Muscle layer of duodenum (tissue), 2 donors: ENCODE measurements at regions not wholly inside any gene's neighbourhood (a gene's known extent, or its start where the extent isn't known, plus 50 kb on each side); places are given as distances from the start of the nearest gene placed in this dataset.

Experiments used
- H3K27ac ChIP-seq: one replicate; pipeline ENCODE4 v1.7.0; 2013; ENCODE audit warnings: mild to moderate bottlenecking, low read length
- H3K27me3 ChIP-seq: one replicate; pipeline ENCODE4 v1.7.0; 2013; ENCODE audit warnings: low read depth, mild to moderate bottlenecking, control low read depth, low read length
- H3K36me3 ChIP-seq, 2 donors: one replicate each; pipeline ENCODE4 v1.7.0; 2013; ENCODE audit warnings: low read length in 2 of 2, control low read depth in 1 of 2, mild to moderate bottlenecking in 1 of 2; ENCODE audit not compliant: insufficient read depth in 2 of 2, control insufficient read depth in 1 of 2
- H3K4me1 ChIP-seq, 2 donors: one replicate each; pipeline ENCODE4 v1.7.0; 2013; ENCODE audit warnings: low read length in 2 of 2, mild to moderate bottlenecking in 2 of 2, control low read depth in 1 of 2, moderate library complexity in 1 of 2; ENCODE audit not compliant: insufficient read depth in 2 of 2, control insufficient read depth in 1 of 2
- H3K4me3 ChIP-seq, 2 donors: one replicate each; pipeline ENCODE4 v1.7.0; 2013; ENCODE audit warnings: low read length in 2 of 2, low read depth in 1 of 2, mild to moderate bottlenecking in 1 of 2
- H3K9me3 ChIP-seq, 2 donors: one replicate each; pipeline ENCODE4 v1.7.0; 2013; ENCODE audit warnings: low read length in 2 of 2, control low read depth in 1 of 2, mild to moderate bottlenecking in 1 of 2; ENCODE audit not compliant: control insufficient read depth in 1 of 2
- donor health status: healthy.

GRCh38 chr1:209483691-209484090 lies 99.8 kb upstream of the CAMK1G start:
- H3K27me3 ChIP-seq = no peaks in the 10 kb centered on the region
- no peaks in the 10 kb centered on the region for H3K36me3 ChIP-seq
- H3K4me3 ChIP-seq = no peak overlapping the region
- no peaks in the 10 kb centered on the region for H3K4me1 ChIP-seq
- H3K9me3 ChIP-seq = no peaks in the 10 kb centered on the region
- H3K27ac ChIP-seq = no peak overlapping the region

DNA sequence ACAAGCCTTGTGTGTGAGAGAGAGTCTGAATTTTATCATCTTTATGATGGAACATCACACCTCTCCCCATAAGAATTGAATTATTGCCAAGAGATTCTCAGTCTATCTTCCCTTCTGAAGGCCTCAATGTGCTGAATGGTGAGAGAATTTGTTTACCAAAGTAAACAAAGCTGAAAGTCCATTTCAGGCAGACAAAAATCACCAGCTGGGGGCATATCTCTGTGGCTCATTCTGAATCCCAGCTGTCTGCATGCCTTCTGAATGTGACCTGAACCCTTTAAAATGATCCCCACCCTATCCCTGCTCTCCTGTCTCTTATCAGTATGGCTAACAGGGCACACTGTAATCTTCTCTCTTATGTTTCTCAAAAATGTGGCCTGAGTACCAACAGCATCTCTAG lies 99.1 kb upstream of the CAMK1G start:
- Histone ChIP-seq H3K27ac (no peak overlapping the region), H3K9me3 (no peaks in the 10 kb centered on the region), H3K4me1 (no peaks in the 10 kb centered on the region), H3K36me3 (no peaks in the 10 kb centered on the region), H3K27me3 (no peaks in the 10 kb centered on the region), H3K4me3 (no peak overlapping the region)

GRCh38 chr1:209485167-209485566 lies 98.3 kb upstream of the CAMK1G start:
- Histone ChIP-seq H3K36me3 (no peaks in the 10 kb centered on the region), H3K27ac (no peak overlapping the region), H3K9me3 (no peaks in the 10 kb centered on the region), H3K4me1 (no peaks in the 10 kb centered on the region), H3K4me3 (no peak overlapping the region), H3K27me3 (no peaks in the 10 kb centered on the region)

GRCh38 chr1:209485751-209486150 lies 97.8 kb upstream of the CAMK1G start:
- no peaks in the 10 kb centered on the region for H3K9me3 ChIP-seq
- H3K27ac ChIP-seq = no peak overlapping the region
- H3K4me1 ChIP-seq = no peaks in the 10 kb centered on the region
- no peak overlapping the region for H3K4me3 ChIP-seq
- H3K36me3 ChIP-seq = no peaks in the 10 kb centered on the region
- no peaks in the 10 kb centered on the region for H3K27me3 ChIP-seq

DNA sequence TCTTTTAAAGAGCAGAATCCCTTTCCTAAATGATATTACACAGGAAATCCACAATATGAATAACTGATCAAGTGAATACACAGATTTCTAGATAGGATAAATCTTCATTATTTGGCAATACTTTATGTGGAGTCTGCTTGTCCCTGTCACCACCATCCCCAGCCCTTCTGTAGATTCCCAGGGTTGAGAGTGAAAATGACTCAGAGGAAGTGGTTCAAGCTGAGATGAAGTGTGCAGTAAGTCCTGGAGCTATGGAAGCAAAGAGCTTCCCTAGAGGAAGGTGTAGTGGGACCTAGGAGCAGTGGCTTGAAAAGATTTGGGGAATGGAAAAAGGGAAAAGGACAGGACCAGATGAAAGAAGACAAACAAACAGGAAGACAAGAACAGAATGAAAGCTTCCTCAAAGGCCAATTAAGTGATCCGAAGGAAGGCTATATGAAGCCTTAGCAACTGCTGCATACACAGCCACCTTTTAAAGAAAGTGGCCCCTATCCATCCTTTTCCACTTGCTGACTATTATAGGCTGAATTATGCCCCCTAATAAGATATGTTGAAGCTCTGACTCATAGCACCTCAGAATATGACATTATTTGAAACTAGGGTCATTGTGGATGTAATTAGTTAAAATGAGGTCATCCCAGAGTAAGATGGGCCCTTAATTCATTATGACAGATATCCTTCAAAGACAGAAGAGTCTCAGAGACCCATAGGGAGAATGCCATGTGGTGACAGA lies 96.5 kb upstream of the CAMK1G start:
- no peaks in the 10 kb centered on the region for H3K27me3 ChIP-seq
- H3K4me3 ChIP-seq = no peak overlapping the region
- H3K36me3 ChIP-seq = no peaks in the 10 kb centered on the region
- H3K9me3 ChIP-seq = no peaks in the 10 kb centered on the region
- no peaks in the 10 kb centered on the region for H3K4me1 ChIP-seq
- no peak overlapping the region for H3K27ac ChIP-seq

DNA sequence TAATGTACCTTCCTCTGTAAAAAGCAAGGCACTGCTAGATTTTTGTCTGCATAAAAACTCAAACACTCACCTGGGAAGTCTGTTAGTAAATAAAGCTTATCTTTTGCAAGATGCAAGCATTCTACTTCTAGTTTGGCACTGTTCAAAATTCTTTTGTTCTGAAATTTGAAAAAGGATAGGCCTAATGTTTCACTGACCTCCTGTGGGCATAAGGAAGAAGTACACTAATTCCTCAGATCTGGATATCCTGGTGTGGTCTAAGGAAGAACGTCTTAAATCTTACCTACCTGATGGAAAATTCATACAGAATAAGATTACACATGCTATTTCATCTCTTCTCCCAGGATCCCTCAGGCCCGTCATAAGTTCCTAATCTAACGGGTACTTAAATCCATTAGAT lies 93.5 kb upstream of the CAMK1G start:
- H3K27me3 ChIP-seq = no peaks in the 10 kb centered on the region
- no peaks in the 10 kb centered on the region for H3K9me3 ChIP-seq
- no peaks in the 10 kb centered on the region for H3K36me3 ChIP-seq
- H3K4me3 ChIP-seq = no peak overlapping the region
- no peaks in the 10 kb centered on the region for H3K4me1 ChIP-seq
- H3K27ac ChIP-seq = no peak overlapping the region

DNA sequence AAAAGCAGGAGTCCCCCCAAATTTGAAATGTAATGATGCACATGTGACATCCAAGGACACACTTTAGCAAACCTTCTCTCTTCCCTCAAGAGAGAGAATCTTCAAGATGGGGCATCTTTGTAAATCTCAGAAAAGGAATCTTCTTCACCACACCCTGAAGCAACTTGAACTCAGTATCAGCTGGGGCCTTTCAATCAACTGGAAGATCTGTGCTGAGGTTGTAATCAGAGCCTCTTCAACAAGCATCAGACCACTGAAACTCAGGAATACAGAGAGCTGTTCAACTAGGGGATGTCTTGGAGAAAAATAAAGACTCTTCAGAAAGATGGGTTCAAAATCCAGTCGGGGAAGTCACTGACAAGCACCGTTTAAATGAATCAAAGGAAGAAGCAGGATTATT lies 92.5 kb upstream of the CAMK1G start:
- Histone ChIP-seq H3K4me1 (no peaks in the 10 kb centered on the region), H3K27ac (no peak overlapping the region), H3K9me3 (peaks cover 0 to 4% of the 10 kb centered on the region in 2 donors), H3K27me3 (no peaks in the 10 kb centered on the region), H3K36me3 (no peaks in the 10 kb centered on the region), H3K4me3 (no peak overlapping the region)

DNA sequence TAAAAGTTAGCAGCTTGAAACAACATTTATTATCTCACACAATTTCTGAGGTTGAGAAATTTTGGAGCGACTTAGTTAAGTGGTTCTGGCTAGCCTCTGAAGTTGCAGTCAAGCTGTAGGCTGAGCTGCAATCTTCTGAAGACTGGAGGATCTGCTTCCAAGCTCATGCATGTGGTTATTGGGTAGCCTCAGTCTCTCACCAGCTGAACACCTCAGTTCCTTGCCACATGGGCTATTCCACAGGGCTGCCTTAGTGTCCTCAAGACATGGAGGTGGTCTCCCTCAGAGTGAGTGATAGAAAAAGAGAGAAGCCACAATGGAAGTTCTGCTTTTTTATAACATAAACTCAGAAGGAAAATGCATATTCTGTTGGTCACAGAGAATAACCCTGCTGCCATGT lies 92.0 kb upstream of the CAMK1G start:
- H3K9me3 ChIP-seq = peaks cover 0 to 7% of the 10 kb centered on the region in 2 donors
- no peak overlapping the region for H3K4me3 ChIP-seq
- H3K27ac ChIP-seq = no peak overlapping the region
- H3K4me1 ChIP-seq = no peaks in the 10 kb centered on the region
- H3K27me3 ChIP-seq = no peaks in the 10 kb centered on the region
- H3K36me3 ChIP-seq = no peaks in the 10 kb centered on the region

DNA sequence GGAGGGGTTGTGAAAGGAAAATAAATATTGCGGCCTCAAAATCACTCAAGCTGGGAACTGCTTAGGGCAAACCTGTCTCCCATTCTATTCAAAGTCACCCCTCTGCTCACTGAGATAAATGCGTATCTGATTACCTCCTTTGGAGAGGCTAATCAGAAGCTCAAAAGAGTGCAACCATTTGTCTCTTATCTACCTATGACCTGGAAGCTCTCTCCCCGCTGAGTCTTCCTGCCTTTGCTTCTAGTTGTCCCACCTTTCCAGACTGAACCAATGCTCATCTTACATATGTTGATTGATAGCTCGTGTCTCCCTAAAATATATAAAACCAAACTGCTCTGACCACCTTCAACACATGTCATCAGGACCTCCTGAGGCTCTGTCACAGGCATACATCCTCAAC lies 91.6 kb upstream of the CAMK1G start:
- H3K9me3 ChIP-seq = peaks cover 0 to 7% of the 10 kb centered on the region in 2 donors
- no peak overlapping the region for H3K4me3 ChIP-seq
- no peaks in the 10 kb centered on the region for H3K27me3 ChIP-seq
- no peaks in the 10 kb centered on the region for H3K36me3 ChIP-seq
- H3K4me1 ChIP-seq = no peaks in the 10 kb centered on the region
- no peak overlapping the region for H3K27ac ChIP-seq

DNA sequence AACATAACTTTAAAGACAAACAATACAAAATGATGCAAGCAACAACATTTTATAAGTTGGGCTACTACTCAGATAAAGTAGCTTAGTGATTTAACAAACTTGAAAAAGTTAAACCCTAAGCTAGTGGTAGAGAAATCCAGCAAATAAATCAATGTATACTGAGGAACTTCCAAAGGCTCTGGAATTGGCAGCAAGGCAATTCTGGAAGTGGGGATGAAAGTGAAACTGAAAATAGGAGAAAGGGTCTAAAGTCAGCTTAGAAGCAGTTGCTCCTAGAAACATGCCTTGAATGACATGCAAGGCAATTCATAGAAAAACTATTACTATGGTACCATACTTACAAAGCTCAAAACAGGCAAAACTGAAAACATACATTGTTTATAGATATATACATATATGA lies 90.0 kb upstream of the CAMK1G start:
- Histone ChIP-seq H3K36me3 (no peaks in the 10 kb centered on the region), H3K27me3 (no peaks in the 10 kb centered on the region), H3K9me3 (peaks cover 0 to 7% of the 10 kb centered on the region in 2 donors), H3K27ac (no peak overlapping the region), H3K4me3 (no peak overlapping the region), H3K4me1 (no peaks in the 10 kb centered on the region)

DNA sequence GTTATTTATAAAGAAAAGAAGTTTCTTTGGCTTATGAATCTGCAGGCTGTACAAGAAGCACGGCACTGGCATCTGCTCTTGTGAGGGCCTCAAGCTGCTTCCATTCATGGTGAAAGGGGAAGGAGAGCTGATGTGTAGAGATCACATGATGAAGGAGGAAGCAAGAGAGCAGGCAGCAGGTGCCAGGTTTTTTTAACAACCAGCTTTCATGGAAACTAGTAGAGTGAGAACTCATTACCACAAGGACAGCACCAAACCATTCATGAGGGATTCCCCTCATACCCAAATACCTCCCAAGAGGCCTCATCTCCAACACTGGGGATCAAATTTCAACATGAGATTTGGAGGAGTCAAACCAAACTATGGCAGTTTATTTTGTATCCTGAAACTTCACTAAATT lies 85.8 kb upstream of the CAMK1G start:
- no peak overlapping the region for H3K27ac ChIP-seq
- H3K4me1 ChIP-seq = no peaks in the 10 kb centered on the region
- H3K4me3 ChIP-seq = no peak overlapping the region
- H3K36me3 ChIP-seq = no peaks in the 10 kb centered on the region
- H3K27me3 ChIP-seq = no peaks in the 10 kb centered on the region
- H3K9me3 ChIP-seq = peaks cover 4 to 26% of the 10 kb centered on the region in 2 donors

GRCh38 chr1:209500993-209501392 lies 82.5 kb upstream of the CAMK1G start:
- Histone ChIP-seq H3K9me3 (peaks cover 4 to 22% of the 10 kb centered on the region in 2 donors), H3K27ac (no peak overlapping the region), H3K27me3 (no peaks in the 10 kb centered on the region), H3K4me1 (no peaks in the 10 kb centered on the region), H3K4me3 (no peak overlapping the region), H3K36me3 (no peaks in the 10 kb centered on the region)
